Coronary artery (tissue), 2 donors: ENCODE measurements at regions not wholly inside any gene's neighbourhood (a gene's known extent, or its start where the extent isn't known, plus 50 kb on each side); places are given as distances from the start of the nearest gene placed in this dataset.

Experiments
- DNase-seq: peaks from one replicate; pipeline ENCODE4 v3.0.0-alpha.2; 2017; ENCODE audit warnings: low spot score
- H3K27ac ChIP-seq, 2 donors: fragments of 200-600 bp; sonication (generic); one replicate each; pipeline ENCODE4 v1.5.1; 2016 to 2019
- H3K4me3 ChIP-seq: fragments of 200-600 bp; sonication (generic); 2 replicates; pipeline ENCODE4 v1.5.1; 2016; ENCODE audit warnings: mild to moderate bottlenecking, moderate library complexity
- CTCF ChIP-seq: fragments of 200-600 bp; sonication (generic); IDR thresholded peaks from one replicate; pipeline ENCODE4 v1.5.1; 2019; ENCODE audit warnings: antibody characterized with exemption

GRCh38 chr2:187851955-187852561 is 297.8 kb upstream of the TFPI start:
- DNase-seq: no peak
- Histone ChIP-seq H3K27ac (no peak overlapping the region), H3K4me3 (peak overlapping the region; percentile 55)
- no peak for TF ChIP-seq CTCF

DNA sequence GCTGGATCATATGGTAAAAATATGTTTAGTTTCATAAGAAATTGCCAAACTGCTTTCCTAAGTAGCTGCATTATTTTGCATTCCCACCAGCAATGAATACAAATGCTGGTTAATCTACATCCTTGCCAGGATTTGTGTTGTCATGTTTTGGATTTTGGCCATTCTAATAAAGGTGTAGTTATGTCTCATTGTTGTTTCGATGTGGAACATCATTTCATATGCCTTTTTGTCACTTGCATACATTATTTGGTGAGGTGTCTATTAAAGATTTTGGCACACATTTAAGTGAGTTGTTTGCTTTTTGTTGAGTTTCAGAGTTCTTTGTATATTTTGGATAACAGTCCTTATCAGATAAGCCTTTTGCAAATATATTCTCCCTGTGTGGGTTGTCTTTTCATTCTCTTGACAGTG is 299.2 kb upstream of the TFPI start:
- no peak for TF ChIP-seq CTCF
- H3K4me3 ChIP-seq: no peak overlapping the region
- no peak for DNase-seq
- H3K27ac ChIP-seq: no peak overlapping the region

DNA sequence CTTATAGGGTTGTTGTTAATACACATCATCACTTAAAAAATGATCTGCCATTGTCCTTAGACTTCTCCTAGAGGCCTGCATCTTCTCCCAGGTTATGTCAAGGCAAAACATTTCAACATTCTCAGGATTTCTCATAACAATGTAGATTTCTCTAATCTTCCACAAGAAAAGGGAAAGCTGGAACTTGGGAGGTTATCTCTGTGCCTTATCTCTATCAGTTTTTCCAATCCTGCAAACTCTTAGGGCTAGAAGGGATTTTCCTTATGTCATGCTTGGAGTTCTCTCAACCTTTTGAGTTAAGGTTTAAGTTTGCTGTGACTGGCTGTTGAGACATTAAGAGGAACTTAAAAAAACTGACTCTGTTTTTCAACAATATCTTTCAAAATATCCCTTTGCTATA is 300.6 kb upstream of the TFPI start:
- no peak for TF ChIP-seq CTCF
- H3K4me3 ChIP-seq: no peak overlapping the region
- DNase-seq: no peak
- H3K27ac ChIP-seq: no peak overlapping the region

GRCh38 chr2:187855689-187856088 is 301.5 kb upstream of the TFPI start:
- Histone ChIP-seq H3K27ac (no peak overlapping the region), H3K4me3 (no peak overlapping the region)
- no peak for DNase-seq
- no peak for TF ChIP-seq CTCF

DNA sequence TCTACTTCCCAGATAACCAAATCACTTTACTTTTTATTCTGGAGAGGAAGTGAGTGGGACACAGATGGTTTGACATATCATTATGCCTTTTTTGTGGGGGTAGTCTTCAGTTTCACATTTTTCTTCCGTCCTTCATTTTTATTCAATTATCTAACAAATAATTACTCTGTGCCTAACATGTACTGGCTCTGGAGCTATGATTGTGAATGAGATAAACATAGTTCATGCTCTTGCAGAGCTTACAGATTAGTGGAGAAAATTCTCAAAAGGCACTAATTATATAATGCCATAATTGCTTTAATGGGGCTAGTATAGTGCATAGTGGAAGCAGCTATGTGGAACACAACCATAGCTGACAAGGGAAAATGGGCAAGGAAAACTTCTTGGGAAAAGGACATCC is 303.6 kb upstream of the TFPI start:
- H3K27ac ChIP-seq: no peak overlapping the region
- H3K4me3 ChIP-seq: no peak overlapping the region
- no peak for TF ChIP-seq CTCF
- DNase-seq: no peak

- no peak overlapping the region for H3K4me3 ChIP-seq
- TF ChIP-seq CTCF: no peak
- no peak for DNase-seq
- H3K27ac ChIP-seq: no peak overlapping the region
Observed at GRCh38 chr2:187862715-187863114, 308.5 kb upstream of the TFPI start.

GRCh38 chr2:187865025-187865424 is 310.8 kb upstream of the TFPI start:
- Histone ChIP-seq H3K27ac (no peak overlapping the region), H3K4me3 (no peak overlapping the region)
- no peak for TF ChIP-seq CTCF
- no peak for DNase-seq
